ENCODE measurements at regions not wholly inside any gene's neighbourhood (a gene's known extent, or its start where the extent isn't known, plus 50 kb on each side); places are given as distances from the start of the nearest gene placed in this dataset.

DNA sequence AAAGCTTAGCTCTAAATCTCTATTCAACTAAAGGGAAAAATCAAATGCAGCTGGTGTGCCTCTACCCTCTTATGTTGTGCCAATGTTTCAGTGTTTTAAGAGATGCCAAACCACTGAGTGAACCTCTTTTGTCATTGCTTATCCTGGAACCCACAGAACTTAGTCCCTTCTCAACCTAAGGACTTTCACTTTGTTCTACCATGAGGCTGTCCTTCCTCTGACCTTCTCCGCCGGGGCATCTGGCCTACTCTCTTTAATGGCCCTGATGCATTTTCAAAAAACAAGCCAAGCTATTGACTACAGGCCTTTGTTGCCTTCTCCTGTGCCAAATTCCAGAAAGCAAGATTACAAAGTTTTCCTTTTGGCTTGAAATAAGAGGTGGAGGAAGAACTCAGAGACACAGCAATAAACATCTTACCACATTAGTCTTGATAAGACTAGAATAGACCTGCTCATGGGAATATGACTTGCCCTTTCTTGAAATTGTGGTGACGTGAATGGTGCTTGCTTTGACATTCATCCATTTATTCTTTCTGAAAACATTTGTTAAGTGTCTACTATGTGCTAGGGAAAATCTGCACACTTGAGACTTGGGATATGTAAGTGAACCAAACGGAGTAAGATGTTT is 253.2 kb upstream of the SMIM30 start:
- Histone ChIP-seq H3K36me3 (ENCODE audit: control insufficient read depth, insufficient read depth, low read length) (no peaks in the 10 kb centered on the region), H3K27me3 (ENCODE audit: control insufficient read depth, insufficient read depth, low read length) (no peaks in the 10 kb centered on the region), H3K4me3 (ENCODE audit: low read depth, low read length) (no peak overlapping the region)
- ChIA-PET POLR2A (no interaction called here), CTCF (no interaction called here)
- TF ChIP-seq, protein P1, sequence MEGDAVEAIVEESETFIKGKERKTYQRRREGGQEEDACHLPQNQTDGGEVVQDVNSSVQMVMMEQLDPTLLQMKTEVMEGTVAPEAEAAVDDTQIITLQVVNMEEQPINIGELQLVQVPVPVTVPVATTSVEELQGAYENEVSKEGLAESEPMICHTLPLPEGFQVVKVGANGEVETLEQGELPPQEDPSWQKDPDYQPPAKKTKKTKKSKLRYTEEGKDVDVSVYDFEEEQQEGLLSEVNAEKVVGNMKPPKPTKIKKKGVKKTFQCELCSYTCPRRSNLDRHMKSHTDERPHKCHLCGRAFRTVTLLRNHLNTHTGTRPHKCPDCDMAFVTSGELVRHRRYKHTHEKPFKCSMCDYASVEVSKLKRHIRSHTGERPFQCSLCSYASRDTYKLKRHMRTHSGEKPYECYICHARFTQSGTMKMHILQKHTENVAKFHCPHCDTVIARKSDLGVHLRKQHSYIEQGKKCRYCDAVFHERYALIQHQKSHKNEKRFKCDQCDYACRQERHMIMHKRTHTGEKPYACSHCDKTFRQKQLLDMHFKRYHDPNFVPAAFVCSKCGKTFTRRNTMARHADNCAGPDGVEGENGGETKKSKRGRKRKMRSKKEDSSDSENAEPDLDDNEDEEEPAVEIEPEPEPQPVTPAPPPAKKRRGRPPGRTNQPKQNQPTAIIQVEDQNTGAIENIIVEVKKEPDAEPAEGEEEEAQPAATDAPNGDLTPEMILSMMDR (IDR thresholded peaks at IDR 0.05; ENCODE audit: insufficient read depth, low read depth, low read length), result no peak
- DNase-seq (ENCODE audit: low read depth), result no peak

DNA sequence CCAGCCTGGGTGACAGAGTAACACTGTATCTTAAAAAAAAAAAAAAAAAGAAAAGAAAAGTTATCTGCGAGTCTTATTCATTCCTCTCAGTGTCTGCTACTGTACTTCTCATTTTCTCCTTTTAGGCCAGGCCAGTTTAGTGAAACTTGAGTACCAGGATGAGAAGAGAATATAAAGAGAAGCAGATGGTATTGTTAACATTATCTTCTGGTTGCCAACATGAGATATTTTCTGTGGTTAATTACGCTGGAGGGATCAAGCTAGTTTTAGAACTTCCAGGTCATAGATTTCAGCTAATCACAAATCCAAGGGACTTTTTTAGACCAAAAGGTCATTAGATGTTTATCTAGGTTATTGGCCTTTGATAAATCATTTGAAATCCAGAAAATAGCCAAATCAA is 252.6 kb upstream of the SMIM30 start:
- H3K27me3 ChIP-seq (ENCODE audit: control insufficient read depth, insufficient read depth, low read length), result no peaks in the 10 kb centered on the region
- H3K4me3 ChIP-seq (ENCODE audit: low read depth, low read length), result no peak overlapping the region
- no peaks in the 10 kb centered on the region for H3K36me3 ChIP-seq (ENCODE audit: control insufficient read depth, insufficient read depth, low read length)
- DNase-seq (ENCODE audit: low read depth), result no peak
- TF ChIP-seq, protein P1 (IDR thresholded peaks at IDR 0.05; ENCODE audit: insufficient read depth, low read depth, low read length), result no peak
- CTCF ChIA-PET, result no interaction called here
- POLR2A ChIA-PET, result no interaction called here

DNA sequence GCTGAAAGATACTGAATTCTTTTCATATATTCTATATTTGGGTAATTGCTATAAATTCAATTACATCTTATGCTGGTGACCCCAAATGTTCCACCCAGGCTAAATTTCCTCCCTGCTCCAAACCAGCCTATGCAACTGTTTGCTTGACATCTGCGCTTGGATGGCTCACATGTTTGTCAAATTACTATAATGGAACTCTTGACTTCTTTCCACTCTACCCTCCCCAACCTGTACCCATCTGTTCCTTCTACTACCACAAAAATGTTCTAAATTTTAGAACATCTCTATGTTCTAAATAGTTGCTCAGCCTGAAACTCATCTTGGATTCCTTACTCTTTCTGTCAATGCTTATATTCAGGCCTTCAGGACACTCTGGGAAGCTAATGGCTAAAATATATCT is 249.9 kb upstream of the SMIM30 start:
- no peaks in the 10 kb centered on the region for H3K36me3 ChIP-seq (ENCODE audit: control insufficient read depth, insufficient read depth, low read length)
- DNase-seq (ENCODE audit: low read depth), result no peak
- CTCF ChIA-PET, result no interaction called here
- no peak overlapping the region for H3K4me3 ChIP-seq (ENCODE audit: low read depth, low read length)
- POLR2A ChIA-PET, result no interaction called here
- no peaks in the 10 kb centered on the region for H3K27me3 ChIP-seq (ENCODE audit: control insufficient read depth, insufficient read depth, low read length)
- TF ChIP-seq, protein P1 (IDR thresholded peaks at IDR 0.05; ENCODE audit: insufficient read depth, low read depth, low read length), result no peak

DNA sequence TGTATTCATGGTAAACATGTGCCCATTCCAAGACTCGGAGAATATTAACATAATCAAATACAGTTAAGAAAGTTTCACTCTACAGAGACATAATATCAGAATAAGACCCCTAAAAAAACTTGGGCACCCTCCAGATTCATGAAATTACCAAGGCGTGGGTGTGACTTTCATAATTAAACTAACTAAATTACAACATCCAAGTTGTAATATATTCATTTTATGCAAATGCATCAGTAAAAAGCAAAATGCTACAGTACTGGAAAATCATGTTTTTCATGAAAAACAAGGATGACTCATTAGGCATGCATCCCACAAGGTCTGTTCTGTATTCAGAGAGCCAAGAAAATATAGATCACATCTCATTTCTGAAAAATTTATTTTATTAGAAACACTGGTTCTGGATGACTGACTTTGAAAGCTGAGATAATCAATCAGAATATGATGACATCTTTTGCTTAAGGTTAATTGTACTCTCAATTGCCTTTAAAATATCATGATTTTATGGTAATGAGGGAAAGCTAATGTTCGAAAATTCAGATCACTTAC is 248.8 kb upstream of the SMIM30 start:
- no peak for DNase-seq (ENCODE audit: low read depth)
- no peaks in the 10 kb centered on the region for H3K27me3 ChIP-seq (ENCODE audit: control insufficient read depth, insufficient read depth, low read length)
- ChIA-PET POLR2A (no interaction called here), CTCF (no interaction called here)
- TF ChIP-seq, protein P1 (IDR thresholded peaks at IDR 0.05; ENCODE audit: insufficient read depth, low read depth, low read length), result no peak
- H3K36me3 ChIP-seq (ENCODE audit: control insufficient read depth, insufficient read depth, low read length), result no peaks in the 10 kb centered on the region
- no peak overlapping the region for H3K4me3 ChIP-seq (ENCODE audit: low read depth, low read length)

GRCh38 chr7:113366122-113366521 is 247.8 kb upstream of the SMIM30 start:
- no peak overlapping the region for H3K4me3 ChIP-seq (ENCODE audit: low read depth, low read length)
- ChIA-PET CTCF (no interaction called here), POLR2A (no interaction called here)
- no peaks in the 10 kb centered on the region for H3K36me3 ChIP-seq (ENCODE audit: control insufficient read depth, insufficient read depth, low read length)
- no peaks in the 10 kb centered on the region for H3K27me3 ChIP-seq (ENCODE audit: control insufficient read depth, insufficient read depth, low read length)
- DNase-seq (ENCODE audit: low read depth), result no peak
- TF ChIP-seq, protein P1 (IDR thresholded peaks at IDR 0.05; ENCODE audit: insufficient read depth, low read depth, low read length), result no peak
